GM12875 (cell line): ENCODE measurements at regions not wholly inside any gene's neighbourhood (a gene's known extent, or its start where the extent isn't known, plus 50 kb on each side); places are given as distances from the start of the nearest gene placed in this dataset.

Experiments
- H3K4me3 ChIP-seq: one replicate; pipeline ENCODE4 v1.5.1; 2011; ENCODE audit warnings: low read depth, low read length, control low read depth
- TF ChIP-seq, protein P1 (sequence below): IDR thresholded peaks from 2 replicates; pipeline ENCODE4 v1.5.1; 2011; ENCODE audit warnings: low read depth, mild to moderate bottlenecking, control low read depth, inconsistent platforms, low read length, moderate library complexity, borderline replicate concordance; ENCODE audit not compliant: insufficient read depth

DNA sequence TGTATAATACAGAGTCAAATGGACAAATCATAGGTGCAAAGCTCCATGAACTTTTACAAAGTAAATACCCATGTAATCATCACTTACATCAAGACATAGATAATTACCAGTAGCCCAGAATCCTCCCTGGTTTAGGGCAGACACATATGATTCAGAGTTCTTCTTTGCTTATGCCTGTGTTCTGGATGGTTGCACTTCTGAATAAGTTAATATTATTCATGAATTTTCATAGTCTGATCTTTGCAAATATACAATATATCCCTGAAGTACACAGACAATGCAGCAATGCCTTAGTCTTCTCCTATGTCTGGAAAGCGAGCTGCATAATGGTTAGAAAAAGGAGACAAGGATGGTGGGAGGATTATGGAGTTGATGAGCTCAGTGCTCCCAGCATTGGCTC lies 122.4 kb upstream of the PLXNA2 start:
- TF ChIP-seq, protein P1, sequence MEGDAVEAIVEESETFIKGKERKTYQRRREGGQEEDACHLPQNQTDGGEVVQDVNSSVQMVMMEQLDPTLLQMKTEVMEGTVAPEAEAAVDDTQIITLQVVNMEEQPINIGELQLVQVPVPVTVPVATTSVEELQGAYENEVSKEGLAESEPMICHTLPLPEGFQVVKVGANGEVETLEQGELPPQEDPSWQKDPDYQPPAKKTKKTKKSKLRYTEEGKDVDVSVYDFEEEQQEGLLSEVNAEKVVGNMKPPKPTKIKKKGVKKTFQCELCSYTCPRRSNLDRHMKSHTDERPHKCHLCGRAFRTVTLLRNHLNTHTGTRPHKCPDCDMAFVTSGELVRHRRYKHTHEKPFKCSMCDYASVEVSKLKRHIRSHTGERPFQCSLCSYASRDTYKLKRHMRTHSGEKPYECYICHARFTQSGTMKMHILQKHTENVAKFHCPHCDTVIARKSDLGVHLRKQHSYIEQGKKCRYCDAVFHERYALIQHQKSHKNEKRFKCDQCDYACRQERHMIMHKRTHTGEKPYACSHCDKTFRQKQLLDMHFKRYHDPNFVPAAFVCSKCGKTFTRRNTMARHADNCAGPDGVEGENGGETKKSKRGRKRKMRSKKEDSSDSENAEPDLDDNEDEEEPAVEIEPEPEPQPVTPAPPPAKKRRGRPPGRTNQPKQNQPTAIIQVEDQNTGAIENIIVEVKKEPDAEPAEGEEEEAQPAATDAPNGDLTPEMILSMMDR, result no peak
- H3K4me3 ChIP-seq, result no peak overlapping the region

DNA sequence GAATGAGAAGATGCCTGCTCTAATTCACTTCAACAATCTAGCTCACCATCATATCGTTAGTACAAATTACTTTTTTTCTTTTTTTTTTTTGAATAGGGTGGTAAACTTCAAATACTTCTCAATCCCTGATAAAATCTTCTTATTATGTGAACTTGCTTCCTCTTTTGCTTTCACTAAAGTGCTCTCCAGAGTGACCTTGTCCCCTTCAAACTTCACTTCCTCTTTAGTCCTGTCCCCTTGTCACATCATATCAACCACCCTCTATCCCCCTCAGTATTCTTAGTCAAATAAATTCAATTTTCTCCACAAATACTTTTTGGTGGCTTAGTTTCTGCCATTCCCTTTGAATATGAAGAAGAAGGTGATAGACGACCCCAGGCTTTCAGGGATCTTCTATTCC lies 124.9 kb upstream of the PLXNA2 start:
- no peak overlapping the region for H3K4me3 ChIP-seq
- TF ChIP-seq, protein P1, result no peak

DNA sequence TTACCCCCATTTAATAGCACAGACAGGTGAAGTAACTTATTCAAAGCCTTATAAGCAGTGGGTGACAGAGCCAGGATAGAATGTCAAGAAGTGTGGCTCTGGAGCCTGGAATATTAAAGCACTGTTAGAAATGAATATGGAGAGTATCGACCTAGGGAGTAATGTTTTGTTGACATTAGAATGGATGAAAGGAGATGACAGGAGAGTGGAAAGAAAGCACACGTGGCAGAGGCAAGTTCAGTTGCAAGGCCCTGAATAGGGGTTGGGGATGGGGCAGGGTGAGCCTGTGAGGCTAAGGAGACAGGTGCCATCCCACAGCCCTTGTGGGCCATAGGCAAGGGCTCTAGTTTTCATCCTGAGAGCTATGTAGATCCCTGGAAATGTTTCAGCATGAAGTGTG lies 125.5 kb upstream of the PLXNA2 start:
- TF ChIP-seq, protein P1, result no peak
- H3K4me3 ChIP-seq, result no peak overlapping the region

DNA sequence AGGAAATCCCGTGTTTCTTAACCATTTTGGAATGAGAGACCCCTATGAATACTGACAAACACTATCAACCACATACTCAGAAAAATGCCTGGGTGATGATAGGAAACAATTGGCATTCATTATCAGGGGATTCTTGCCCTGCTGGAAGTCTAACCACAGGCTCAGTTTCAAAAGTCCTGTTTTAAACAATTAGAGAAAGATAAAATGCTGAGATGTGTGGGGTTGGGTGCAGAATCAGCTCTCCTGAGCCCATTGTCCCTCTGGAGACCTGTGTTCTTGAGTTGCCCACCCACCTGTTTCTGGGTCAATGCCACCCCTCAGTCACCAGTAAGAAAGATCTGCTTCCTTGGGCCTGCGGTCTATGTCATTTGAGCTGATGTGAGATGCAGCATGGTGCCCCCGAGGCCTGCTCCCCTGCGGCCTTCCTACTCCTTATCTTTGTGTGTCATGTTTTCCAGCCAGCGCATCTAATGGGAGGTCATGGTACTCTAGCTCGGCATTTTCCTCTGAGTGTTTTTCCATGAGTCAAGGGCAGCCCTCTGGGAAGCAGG lies 130.3 kb upstream of the PLXNA2 start:
- H3K4me3 ChIP-seq, result no peak overlapping the region
- TF ChIP-seq, protein P1, result no peak

DNA sequence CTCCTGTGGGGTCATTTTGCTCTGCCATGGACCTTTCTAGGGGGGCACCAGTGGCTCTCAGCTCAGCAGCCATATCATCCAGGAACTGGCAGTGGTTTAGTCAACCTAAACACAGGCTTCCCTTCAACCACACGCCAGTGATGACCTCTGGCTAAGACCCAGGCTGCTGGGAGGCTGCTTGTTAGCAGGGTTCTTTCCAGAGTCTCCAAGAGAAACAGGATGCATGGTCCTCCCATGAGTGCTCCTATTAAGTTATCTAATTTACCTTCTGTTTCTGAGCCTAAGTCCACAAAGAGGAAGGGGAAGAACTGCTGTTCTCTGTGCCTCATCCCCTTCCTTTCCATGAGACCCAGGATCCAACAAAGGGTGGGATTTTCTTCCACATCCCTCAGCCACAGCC lies 137.3 kb upstream of the PLXNA2 start:
- TF ChIP-seq, protein P1, result no peak
- no peak overlapping the region for H3K4me3 ChIP-seq

DNA sequence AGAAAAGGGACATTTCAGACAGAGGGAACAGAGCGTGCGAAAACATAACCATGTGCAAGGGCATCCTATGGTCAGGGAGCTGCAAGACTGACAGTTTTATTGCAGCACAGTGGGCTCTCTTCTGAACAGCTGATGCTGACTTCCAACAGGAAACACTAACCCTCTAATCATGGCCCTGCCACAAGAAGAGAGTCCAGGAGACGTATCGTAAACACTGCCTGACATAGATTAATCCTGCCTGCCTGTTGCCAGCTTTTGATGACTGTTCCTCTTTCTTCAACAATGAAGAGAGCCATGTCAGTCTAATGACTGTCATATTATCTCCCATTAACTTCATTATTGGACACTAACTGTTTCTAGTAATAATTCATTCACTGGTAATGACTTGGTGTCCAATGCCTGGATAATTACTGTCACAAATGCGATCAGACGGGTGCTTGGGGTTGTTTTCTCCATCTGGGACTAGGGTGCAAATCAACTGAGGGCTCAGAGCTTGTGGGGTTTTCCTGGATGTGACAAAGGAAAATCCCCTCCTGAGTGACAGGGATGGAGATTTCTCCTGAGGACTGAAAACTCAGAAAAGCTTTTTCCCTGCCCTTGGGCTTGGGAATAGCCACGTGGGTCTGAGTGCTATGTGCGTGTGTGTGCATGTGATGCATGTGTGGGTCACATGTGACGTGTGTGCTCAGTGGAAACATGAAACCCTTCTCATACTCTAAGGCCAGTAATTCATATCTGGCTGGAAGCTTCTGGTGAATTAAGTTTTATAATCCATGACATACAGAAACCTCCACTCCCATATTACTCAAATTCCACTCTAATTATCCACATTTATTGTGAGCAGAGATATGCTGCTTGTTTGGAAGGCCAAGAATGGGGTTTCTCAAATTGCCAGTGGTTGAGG lies 144.0 kb upstream of the PLXNA2 start:
- TF ChIP-seq, protein P1, result no peak
- no peak overlapping the region for H3K4me3 ChIP-seq

DNA sequence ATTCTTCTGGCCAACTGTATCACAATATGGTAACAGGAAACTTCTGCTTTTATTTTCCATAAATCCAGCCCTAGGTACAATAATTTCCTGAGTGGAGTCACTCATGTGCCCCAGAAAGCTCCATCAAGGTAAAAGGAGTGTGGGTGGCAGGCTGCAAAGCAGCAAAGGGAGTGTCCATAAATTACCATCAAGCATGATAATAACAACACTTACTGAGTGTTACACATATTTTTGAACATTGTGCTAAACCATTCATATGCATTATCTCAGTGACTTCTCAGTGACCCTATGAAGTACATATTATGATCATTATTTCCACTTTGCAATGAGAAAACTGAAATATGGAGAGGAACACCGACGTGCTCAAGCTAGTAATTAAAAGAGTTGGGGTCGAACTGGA lies 149.2 kb upstream of the PLXNA2 start:
- H3K4me3 ChIP-seq, result no peak overlapping the region
- TF ChIP-seq, protein P1, result no peak
